Endothelial cell of umbilical vein (primary cell): ENCODE measurements at regions not wholly inside any gene's neighbourhood (a gene's known extent, or its start where the extent isn't known, plus 50 kb on each side); places are given as distances from the start of the nearest gene placed in this dataset.

Experiments
- BruUV-seq: library from RNA; stranded (reverse); fragments of 400-500 nt; replicated peaks from 2 replicates; lab custom pipeline; 2021; lab: Mats Ljungman, UMichigan
- CTCF ChIA-PET: fragments of 300-600, 350-600 bp; sonication (Branson Sonifier 250); formaldehyde crosslinking; loops from one replicate; lab custom pipeline; 2021; ENCODE audit warnings: antibody characterized with exemption, inconsistent platforms; lab: Charles Lee
- POLR2A ChIA-PET: fragments of 300-600, 350-600 bp; sonication (Branson Sonifier 250); formaldehyde crosslinking; loops from one replicate; lab custom pipeline; 2021; ENCODE audit warnings: antibody characterized with exemption, inconsistent platforms; lab: Charles Lee
- DNase-seq: peaks from one replicate; pipeline ENCODE4 v3.0.0-alpha.2; 2011; ENCODE audit warnings: low read depth, low spot score
- FAIRE-seq: peaks from 2 replicates; lab custom pipeline; 2011; peaks lifted over from hg19 to GRCh38; lab: Jason Lieb, UNC
- H2AFZ ChIP-seq: 2 replicates; pipeline ENCODE4 v1.6.0; 2012; ENCODE audit warnings: low read depth, low read length, control low read depth, inconsistent platforms
- H3K27ac ChIP-seq: 2 replicates; pipeline ENCODE4 v1.5.1; 2011; ENCODE audit warnings: low read depth, mild to moderate bottlenecking, control low read depth, low read length, moderate library complexity; ENCODE audit not compliant: insufficient read depth
- H3K27me3 ChIP-seq, 2 experiments: 2 replicates each; pipeline versions ENCODE4 v1.6.0 to v1.6.1; 2011; ENCODE audit warnings: low read length in 2 of 2, mixed read lengths in 1 of 2; ENCODE audit not compliant: control insufficient read depth in 2 of 2, insufficient read depth in 2 of 2
- H3K36me3 ChIP-seq, 2 experiments: 2 replicates in 1 of 2; 3 replicates in 1 of 2; pipeline ENCODE4 v1.5.1; 2011; ENCODE audit warnings: low read length in 2 of 2, mild to moderate bottlenecking in 1 of 2, moderate library complexity in 1 of 2; ENCODE audit not compliant: control insufficient read depth in 2 of 2, insufficient read depth in 2 of 2; ENCODE audit errors: extremely low read depth in 1 of 2
- H3K4me1 ChIP-seq: 3 replicates; pipeline ENCODE4 v1.5.1; 2011; ENCODE audit warnings: mild to moderate bottlenecking, low read length; ENCODE audit not compliant: control insufficient read depth, insufficient read depth; ENCODE audit errors: extremely low read depth
- H3K4me2 ChIP-seq: 2 replicates; pipeline ENCODE4 v1.6.1; 2011; ENCODE audit warnings: low read length, control low read depth, mixed read lengths; ENCODE audit not compliant: insufficient read depth
- H3K4me3 ChIP-seq, 3 experiments: fragments of 200-600 bp in 1 of 3; sonication (generic), shearing (Covaris generic) in 1 of 3; replicated peaks in 1 of 3; 2 replicates each; pipeline ENCODE4 v1.5.1; 2011 to 2016; ENCODE audit warnings: control low read depth in 3 of 3, low read length in 3 of 3, mild to moderate bottlenecking in 2 of 3, inconsistent platforms in 1 of 3, low read depth in 1 of 3, moderate library complexity in 1 of 3; ENCODE audit not compliant: insufficient read depth in 1 of 3
- H3K79me2 ChIP-seq: 2 replicates; pipeline ENCODE4 v1.6.0; 2012; ENCODE audit warnings: low read length, inconsistent platforms; ENCODE audit not compliant: control insufficient read depth, insufficient read depth
- H3K9ac ChIP-seq: replicated peaks from 2 replicates; pipeline ENCODE3; 2011; ENCODE audit warnings: low read length, control low read depth; ENCODE audit not compliant: insufficient read depth; ENCODE audit errors: extremely low read depth
- H3K9me1 ChIP-seq: replicated peaks from 3 replicates; pipeline ENCODE4 v1.6.0; 2011; ENCODE audit warnings: mild to moderate bottlenecking, low read length; ENCODE audit not compliant: control insufficient read depth, insufficient read depth; ENCODE audit errors: extremely low read depth
- H3K9me3 ChIP-seq: replicated peaks from 2 replicates; pipeline ENCODE4 v1.5.1; 2012; ENCODE audit warnings: low read length, inconsistent platforms; ENCODE audit not compliant: control insufficient read depth, insufficient read depth
- H4K20me1 ChIP-seq: replicated peaks from 2 replicates; pipeline ENCODE3; 2011; ENCODE audit warnings: mild to moderate bottlenecking, low read length; ENCODE audit not compliant: control insufficient read depth, insufficient read depth; ENCODE audit errors: extremely low read depth
- CTCF ChIP-seq, 2 donors: IDR thresholded peaks; 1 replicate in 1 of 2; 2 replicates in 1 of 2; pipeline ENCODE4 v1.5.1; 2011; ENCODE audit warnings: low read length in 2 of 2, mild to moderate bottlenecking in 2 of 2, moderate library complexity in 2 of 2, control low read depth in 1 of 2, inconsistent platforms in 1 of 2, low read depth in 1 of 2; ENCODE audit not compliant: insufficient read depth in 1 of 2; ENCODE audit errors: extremely low read depth in 1 of 2
- EZH2 ChIP-seq: IDR thresholded peaks from 2 replicates; pipeline ENCODE4 v1.6.1; 2012; ENCODE audit warnings: borderline replicate concordance, low read depth, mild to moderate bottlenecking, moderate library complexity, low read length, inconsistent platforms; ENCODE audit not compliant: severe bottlenecking
- FOS ChIP-seq: IDR thresholded peaks from 2 replicates; pipeline ENCODE4 v1.6.1; 2011; ENCODE audit warnings: mild to moderate bottlenecking, low read length, moderate library complexity, borderline replicate concordance; ENCODE audit not compliant: insufficient read depth
- GATA2 ChIP-seq: IDR thresholded peaks from 2 replicates; pipeline ENCODE4 v1.7.0; 2011; ENCODE audit warnings: low read depth, mild to moderate bottlenecking, moderate library complexity, mixed read lengths, low read length; ENCODE audit not compliant: insufficient read length, insufficient read depth
- JUN ChIP-seq: IDR thresholded peaks from 2 replicates; pipeline ENCODE4 v1.6.1; 2011; ENCODE audit warnings: borderline replicate concordance, low read depth; ENCODE audit not compliant: insufficient read length, insufficient read depth
- MAX ChIP-seq: IDR thresholded peaks from 2 replicates; pipeline ENCODE4 v1.6.1; 2011; ENCODE audit not compliant: insufficient read depth, insufficient read length
- MYC ChIP-seq: IDR thresholded peaks from one replicate; pipeline ENCODE4 v1.6.1; 2011; ENCODE audit warnings: mild to moderate bottlenecking, low read depth, low read length
- POLR2A ChIP-seq: IDR thresholded peaks from 2 replicates; pipeline ENCODE4 v1.6.1; 2012; ENCODE audit warnings: low read depth, mild to moderate bottlenecking, control low read depth, low read length
- POLR2AphosphoS5 ChIP-seq: IDR thresholded peaks from 2 replicates; pipeline ENCODE4 v1.6.1; 2012; ENCODE audit warnings: low read depth, mild to moderate bottlenecking, control low read depth, low read length, moderate library complexity; ENCODE audit not compliant: insufficient read depth
- dilution Hi-C: fragments of 300-500 bp; cut with MboI; formaldehyde crosslinking; loops from one replicate; pipeline ENCODE4 v1.15.0; 2019; ENCODE audit warnings: low sequenced_read_pairs; ENCODE audit not compliant: extremely low pct_ligation_motif_present
- intact Hi-C: fragments of 100-400 bp; cut with micrococcal nuclease; formaldehyde crosslinking; loops from one replicate; pipeline ENCODE4 v1.10.0; 2022

GRCh38 chr4:154010371-154010770, 221.5 kb upstream of the SFRP2 start:
- TF ChIP-seq GATA2, result no peak
- TF ChIP-seq FOS, result no peak
- TF ChIP-seq MAX, result no peak
- TF ChIP-seq CTCF (IDR thresholded peaks at IDR 0.05; ENCODE audit: extremely low read depth in 1 of 2, insufficient read depth in 1 of 2, low read depth in 1 of 2, low read length in 2 of 2), result no peak
- no peak for TF ChIP-seq EZH2
- TF ChIP-seq POLR2A, result no peak
- TF ChIP-seq JUN, result no peak
- no peak for TF ChIP-seq MYC
- no peak for TF ChIP-seq POLR2AphosphoS5
- Histone ChIP-seq H3K9me1 (no peaks in the 10 kb centered on the region), H3K79me2 (no peaks in the 10 kb centered on the region), H3K9me3 (peaks cover 7% of the 10 kb centered on the region), H3K36me3 (no peaks in the 10 kb centered on the region), H2AFZ (no peak overlapping the region), H3K9ac (no peak overlapping the region), H3K4me1 (no peaks in the 10 kb centered on the region), H3K4me3 (no peak overlapping the region), H3K27ac (no peak overlapping the region), H4K20me1 (no peaks in the 10 kb centered on the region), H3K27me3 (no peaks in the 10 kb centered on the region), H3K4me2 (no peak overlapping the region)
- BruUV-seq, result no TSS peak
- CTCF ChIA-PET, result no interaction called here
- intact Hi-C loops, result no loop called here
- POLR2A ChIA-PET, result no interaction called here
- dilution Hi-C loops, result no loop called here
- FAIRE-seq, result no peak
- DNase-seq, result no peak
